ENCODE measurements at regions not wholly inside any gene's neighbourhood (a gene's known extent, or its start where the extent isn't known, plus 50 kb on each side); places are given as distances from the start of the nearest gene placed in this dataset.

GRCh38 chr3:161914703-161915417 lies 418.3 kb downstream of the OTOL1 start (continued):
- TF ChIP-seq USF1 (IDR thresholded peaks at IDR 0.05; ENCODE audit: borderline replicate concordance, low read depth) (no peak), FOXM1 (IDR thresholded peaks at IDR 0.05; ENCODE audit: low read depth) (no peak), NRF1 (IDR thresholded peaks at IDR 0.05; ENCODE audit: low read depth, low read length) (no peak), ELF1 (IDR thresholded peaks at IDR 0.05) (no peak), TCF12 (IDR thresholded peaks at IDR 0.05) (peak; percentile 74), MEF2A (IDR thresholded peaks at IDR 0.05; ENCODE audit: borderline replicate concordance, low read depth) (no peak), NFIC (IDR thresholded peaks at IDR 0.05; ENCODE audit: borderline replicate concordance) (no peak; the same call in 1 of the 2 replicates), TEAD4 (IDR thresholded peaks at IDR 0.05; ENCODE audit: borderline replicate concordance, insufficient read depth) (0 out of 2 replicates have a peak, but pooled peaks have one; percentile 29), SMC3 (IDR thresholded peaks at IDR 0.05; ENCODE audit: low read depth, low read length) (peak; percentile 82), RAD21 (IDR thresholded peaks at IDR 0.05; ENCODE audit: low read length) (peak; percentile 95), EP300 (IDR thresholded peaks at IDR 0.05; ENCODE audit: borderline replicate concordance in 1 of 2, low read depth in 1 of 2, low read length in 1 of 2) (peak; percentile 51 to 88; a peak in 3 of 4 replicates), EZH2phosphoT487 (IDR thresholded peaks at IDR 0.05; ENCODE audit: borderline replicate concordance, low read depth) (no peak), RXRA (IDR thresholded peaks at IDR 0.05; ENCODE audit: borderline replicate concordance, low read depth) (no peak), JUND (IDR thresholded peaks at IDR 0.05) (no peak)

- no peaks in the 10 kb centered on the region for H3K9me3 ChIP-seq
- DNase-seq = no peak
- no peaks in the 10 kb centered on the region for H3K27me3 ChIP-seq (ENCODE audit: insufficient read depth)
- CTCF ChIA-PET = interaction anchor here (0.6 to 2.4 kb wide), 16 partner anchors 12 to 1461 kb away, joined by 3 to 9 read pairs (median 3); no protein-coding TSS in a partner anchor
- WGBS (ENCODE audit: low lambda C conversion rate) = 29% methylated on average over 4 of the region's 4 CpGs
- no peaks in the 10 kb centered on the region for H3K79me2 ChIP-seq (ENCODE audit: insufficient read depth)
- H2AFZ ChIP-seq (ENCODE audit: low read depth) = 0 out of 2 replicates have a peak overlapping the region, but pooled peaks have one; percentile 5
- peak overlapping the region; percentile 71 to 74; a peak in 3 of 4 replicates for H3K27ac ChIP-seq (ENCODE audit: low read depth in 2 of 2, low read length in 1 of 2)
- H3K4me2 ChIP-seq = peak overlapping the region; percentile 46; the same call in 1 of the 2 replicates
- no peaks in the 10 kb centered on the region for H3K9me2 ChIP-seq
- H4K20me1 ChIP-seq (ENCODE audit: insufficient read depth) = no peaks in the 10 kb centered on the region
- H3K9ac ChIP-seq = no peak overlapping the region
- POLR2A ChIA-PET = no interaction called here
- peaks cover 8% of the 10 kb centered on the region for H3F3A ChIP-seq (replicated peaks; ENCODE audit: insufficient read depth)
- peaks cover 8 to 11% of the 10 kb centered on the region in 2 experiments; a peak in 3 of 4 replicates for H3K4me1 ChIP-seq (ENCODE audit: control insufficient read depth in 1 of 2, insufficient read depth in 2 of 2, low read depth in 1 of 2, low read length in 1 of 2)
- H3K4me3 ChIP-seq (ENCODE audit: low read depth in 2 of 2, low read length in 1 of 2) = no peak overlapping the region
- H3K36me3 ChIP-seq (replicated peaks in 1 of 2; ENCODE audit: control insufficient read depth in 1 of 2, insufficient read depth in 2 of 2, low read length in 1 of 2) = no peaks in the 10 kb centered on the region
- TF ChIP-seq MXI1 (IDR thresholded peaks at IDR 0.05; ENCODE audit: low read depth, low read length) (no peak), MAX (IDR thresholded peaks at IDR 0.05; ENCODE audit: low read depth) (no peak), TCF12 (IDR thresholded peaks at IDR 0.05) (0 out of 2 replicates have a peak, but pooled peaks have one; percentile 15), USF1 (IDR thresholded peaks at IDR 0.05; ENCODE audit: borderline replicate concordance, low read depth) (no peak), RAD21 (IDR thresholded peaks at IDR 0.05; ENCODE audit: low read length) (no peak), EZH2phosphoT487 (IDR thresholded peaks at IDR 0.05; ENCODE audit: borderline replicate concordance, low read depth) (no peak)
Observed at GRCh38 chr3:161915418-161915750, 418.8 kb downstream of the OTOL1 start.
